Skeletal muscle tissue (tissue), 3 donors: ENCODE measurements at regions not wholly inside any gene's neighbourhood (a gene's known extent, or its start where the extent isn't known, plus 50 kb on each side); places are given as distances from the start of the nearest gene placed in this dataset.

ENCODE experiments used
- H3K27ac ChIP-seq: one replicate; pipeline ENCODE4 v1.7.0; 2013; ENCODE audit warnings: mild to moderate bottlenecking, low read depth, low read length, inconsistent platforms
- H3K27me3 ChIP-seq, 3 donors: one replicate each; pipeline ENCODE4 v1.7.0; 2013; ENCODE audit warnings: low read length in 3 of 3; ENCODE audit not compliant: control insufficient read depth in 3 of 3, insufficient read depth in 3 of 3
- H3K36me3 ChIP-seq, 3 donors: one replicate each; pipeline ENCODE4 v1.7.0; 2013; ENCODE audit warnings: low read length in 3 of 3; ENCODE audit not compliant: control insufficient read depth in 3 of 3, insufficient read depth in 3 of 3
- H3K4me1 ChIP-seq, 3 donors: one replicate each; pipeline ENCODE4 v1.7.0; 2013; ENCODE audit warnings: low read length in 3 of 3, mild to moderate bottlenecking in 3 of 3; ENCODE audit not compliant: control insufficient read depth in 3 of 3, insufficient read depth in 3 of 3
- H3K4me3 ChIP-seq, 3 donors: one replicate each; pipeline ENCODE4 v1.7.0; 2013; ENCODE audit warnings: low read length in 3 of 3
- H3K9ac ChIP-seq, 3 donors: one replicate each; pipeline ENCODE4 v1.7.0; 2013; ENCODE audit warnings: low read length in 3 of 3, mild to moderate bottlenecking in 3 of 3, moderate library complexity in 2 of 3, low read depth in 1 of 3
- H3K9me3 ChIP-seq, 3 donors: one replicate each; pipeline ENCODE4 v1.7.0; 2013; ENCODE audit warnings: low read length in 3 of 3; ENCODE audit not compliant: control insufficient read depth in 3 of 3
- donor health status: Osteomylitis.

- Histone ChIP-seq H3K9me3 (no peaks in the 10 kb centered on the region), H3K9ac (no peak overlapping the region), H3K27ac (no peak overlapping the region), H3K27me3 (no peaks in the 10 kb centered on the region), H3K36me3 (no peaks in the 10 kb centered on the region), H3K4me1 (no peaks in the 10 kb centered on the region), H3K4me3 (no peak overlapping the region)
Measured at GRCh38 chr10:56763090-56763489, 402.0 kb upstream of the ZWINT start.

GRCh38 chr10:56745490-56745889 lies 384.4 kb upstream of the ZWINT start:
- no peaks in the 10 kb centered on the region for H3K9me3 ChIP-seq
- H3K27me3 ChIP-seq = no peaks in the 10 kb centered on the region
- no peak overlapping the region for H3K27ac ChIP-seq
- no peak overlapping the region for H3K9ac ChIP-seq
- no peaks in the 10 kb centered on the region for H3K36me3 ChIP-seq
- H3K4me3 ChIP-seq = no peak overlapping the region
- no peaks in the 10 kb centered on the region for H3K4me1 ChIP-seq

GRCh38 chr10:56728349-56728748 lies 367.3 kb upstream of the ZWINT start:
- Histone ChIP-seq H3K4me1 (no peaks in the 10 kb centered on the region), H3K27ac (no peak overlapping the region), H3K36me3 (no peaks in the 10 kb centered on the region), H3K27me3 (no peaks in the 10 kb centered on the region), H3K9ac (no peak overlapping the region), H3K4me3 (no peak overlapping the region), H3K9me3 (peaks cover 0 to 2% (median 0%) of the 10 kb centered on the region in 3 donors)

- no peak overlapping the region for H3K9ac ChIP-seq
- H3K4me3 ChIP-seq = no peak overlapping the region
- H3K27ac ChIP-seq = no peak overlapping the region
- H3K36me3 ChIP-seq = no peaks in the 10 kb centered on the region
- no peaks in the 10 kb centered on the region for H3K27me3 ChIP-seq
- no peaks in the 10 kb centered on the region for H3K4me1 ChIP-seq
- no peaks in the 10 kb centered on the region for H3K9me3 ChIP-seq
Measured at GRCh38 chr10:56722912-56723311, 361.9 kb upstream of the ZWINT start.

- no peaks in the 10 kb centered on the region for H3K36me3 ChIP-seq
- no peaks in the 10 kb centered on the region for H3K27me3 ChIP-seq
- H3K9me3 ChIP-seq = no peaks in the 10 kb centered on the region
- H3K9ac ChIP-seq = no peak overlapping the region
- H3K4me3 ChIP-seq = no peak overlapping the region
- H3K4me1 ChIP-seq = no peaks in the 10 kb centered on the region
- H3K27ac ChIP-seq = no peak overlapping the region
Measured at GRCh38 chr10:56715262-56715661, 354.2 kb upstream of the ZWINT start.

GRCh38 chr10:56698506-56698905 lies 337.4 kb upstream of the ZWINT start:
- Histone ChIP-seq H3K27ac (no peak overlapping the region), H3K27me3 (no peaks in the 10 kb centered on the region), H3K4me3 (no peak overlapping the region), H3K9me3 (no peaks in the 10 kb centered on the region), H3K9ac (no peak overlapping the region), H3K36me3 (no peaks in the 10 kb centered on the region), H3K4me1 (no peaks in the 10 kb centered on the region)

GRCh38 chr10:56679578-56679977 lies 318.5 kb upstream of the ZWINT start:
- Histone ChIP-seq H3K4me1 (no peaks in the 10 kb centered on the region), H3K9ac (no peak overlapping the region), H3K27ac (no peak overlapping the region), H3K27me3 (no peaks in the 10 kb centered on the region), H3K4me3 (no peak overlapping the region), H3K36me3 (no peaks in the 10 kb centered on the region), H3K9me3 (no peaks in the 10 kb centered on the region)

GRCh38 chr10:56662765-56663447 lies 301.8 kb upstream of the ZWINT start:
- H3K4me3 ChIP-seq = no peak overlapping the region
- no peak overlapping the region for H3K27ac ChIP-seq
- no peaks in the 10 kb centered on the region for H3K36me3 ChIP-seq
- no peaks in the 10 kb centered on the region for H3K27me3 ChIP-seq
- H3K4me1 ChIP-seq = no peaks in the 10 kb centered on the region
- no peaks in the 10 kb centered on the region for H3K9me3 ChIP-seq
- no peak overlapping the region for H3K9ac ChIP-seq

GRCh38 chr10:56653289-56653688 lies 292.2 kb upstream of the ZWINT start:
- Histone ChIP-seq H3K4me1 (no peaks in the 10 kb centered on the region), H3K27me3 (no peaks in the 10 kb centered on the region), H3K9me3 (peaks cover 0 to 6% (median 2%) of the 10 kb centered on the region in 3 donors)

GRCh38 chr10:56646329-56647111 lies 285.5 kb upstream of the ZWINT start:
- no peak overlapping the region for H3K4me3 ChIP-seq
- H3K36me3 ChIP-seq = no peaks in the 10 kb centered on the region
- no peak overlapping the region for H3K9ac ChIP-seq
- H3K27me3 ChIP-seq = no peaks in the 10 kb centered on the region
- no peaks in the 10 kb centered on the region for H3K4me1 ChIP-seq
- peaks cover 0 to 4% (median 0%) of the 10 kb centered on the region in 3 donors for H3K9me3 ChIP-seq
- H3K27ac ChIP-seq = no peak overlapping the region

More at GRCh38 chr10:56653289-56653688, 292.2 kb upstream of the ZWINT start:
- H3K36me3 ChIP-seq = no peaks in the 10 kb centered on the region
- H3K4me3 ChIP-seq = no peak overlapping the region
- H3K27ac ChIP-seq = no peak overlapping the region
- no peak overlapping the region for H3K9ac ChIP-seq
